ENCODE measurements at regions not wholly inside any gene's neighbourhood (a gene's known extent, or its start where the extent isn't known, plus 50 kb on each side); places are given as distances from the start of the nearest gene placed in this dataset.

- no peak overlapping the region for H3K4me3 ChIP-seq (ENCODE audit: low read depth, low read length)
- TF ChIP-seq, protein P1, sequence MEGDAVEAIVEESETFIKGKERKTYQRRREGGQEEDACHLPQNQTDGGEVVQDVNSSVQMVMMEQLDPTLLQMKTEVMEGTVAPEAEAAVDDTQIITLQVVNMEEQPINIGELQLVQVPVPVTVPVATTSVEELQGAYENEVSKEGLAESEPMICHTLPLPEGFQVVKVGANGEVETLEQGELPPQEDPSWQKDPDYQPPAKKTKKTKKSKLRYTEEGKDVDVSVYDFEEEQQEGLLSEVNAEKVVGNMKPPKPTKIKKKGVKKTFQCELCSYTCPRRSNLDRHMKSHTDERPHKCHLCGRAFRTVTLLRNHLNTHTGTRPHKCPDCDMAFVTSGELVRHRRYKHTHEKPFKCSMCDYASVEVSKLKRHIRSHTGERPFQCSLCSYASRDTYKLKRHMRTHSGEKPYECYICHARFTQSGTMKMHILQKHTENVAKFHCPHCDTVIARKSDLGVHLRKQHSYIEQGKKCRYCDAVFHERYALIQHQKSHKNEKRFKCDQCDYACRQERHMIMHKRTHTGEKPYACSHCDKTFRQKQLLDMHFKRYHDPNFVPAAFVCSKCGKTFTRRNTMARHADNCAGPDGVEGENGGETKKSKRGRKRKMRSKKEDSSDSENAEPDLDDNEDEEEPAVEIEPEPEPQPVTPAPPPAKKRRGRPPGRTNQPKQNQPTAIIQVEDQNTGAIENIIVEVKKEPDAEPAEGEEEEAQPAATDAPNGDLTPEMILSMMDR (IDR thresholded peaks at IDR 0.05; ENCODE audit: borderline replicate concordance, insufficient read depth, low read depth, low read length), result no peak
These were observed 74.3 kb upstream of the IGFBP5 start for GRCh38 chr2:216769626-216770025.

GRCh38 chr2:216768908-216769411, 73.6 kb upstream of the IGFBP5 start:
- no peak overlapping the region for H3K4me3 ChIP-seq (ENCODE audit: low read depth, low read length)
- TF ChIP-seq, protein P1 (IDR thresholded peaks at IDR 0.05; ENCODE audit: borderline replicate concordance, insufficient read depth, low read depth, low read length), result no peak

DNA sequence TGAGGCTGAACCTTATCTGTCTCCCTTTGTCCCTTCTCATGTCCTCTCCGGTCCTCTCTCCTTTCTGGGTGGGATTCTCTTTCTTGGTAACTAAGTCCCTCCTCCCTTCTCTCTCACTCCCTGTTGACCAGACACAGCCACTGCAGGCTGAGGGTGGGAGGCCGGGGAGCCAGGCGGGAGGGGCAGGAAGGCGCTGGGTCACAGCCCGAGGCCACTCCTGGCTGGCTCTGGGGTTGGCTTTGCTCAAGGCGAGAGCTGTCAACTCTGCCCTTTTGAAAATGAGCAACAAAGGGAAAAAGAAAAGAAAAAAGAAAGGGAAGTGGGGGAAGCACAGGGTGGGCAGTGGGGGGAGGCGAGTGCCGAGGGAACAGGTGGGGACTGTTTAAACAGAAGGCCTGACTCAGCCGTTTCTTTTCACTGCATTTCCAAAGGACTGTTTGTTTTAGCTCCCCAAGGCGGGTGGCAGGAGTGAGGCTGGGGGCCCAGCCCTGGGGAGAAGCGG, 70.5 kb upstream of the IGFBP5 start:
- no peak overlapping the region for H3K4me3 ChIP-seq (ENCODE audit: low read depth, low read length)
- TF ChIP-seq, protein P1 (IDR thresholded peaks at IDR 0.05; ENCODE audit: borderline replicate concordance, insufficient read depth, low read depth, low read length), result no peak

GRCh38 chr2:216763396-216763795, 68.0 kb upstream of the IGFBP5 start:
- no peak overlapping the region for H3K4me3 ChIP-seq (ENCODE audit: low read depth, low read length)
- TF ChIP-seq, protein P1 (IDR thresholded peaks at IDR 0.05; ENCODE audit: borderline replicate concordance, insufficient read depth, low read depth, low read length), result no peak

- no peak overlapping the region for H3K4me3 ChIP-seq (ENCODE audit: low read depth, low read length)
- TF ChIP-seq, protein P1 (IDR thresholded peaks at IDR 0.05; ENCODE audit: borderline replicate concordance, insufficient read depth, low read depth, low read length), result no peak
These were observed 66.5 kb upstream of the IGFBP5 start for GRCh38 chr2:216761809-216762208.

GRCh38 chr2:216761133-216761532, 65.8 kb upstream of the IGFBP5 start:
- TF ChIP-seq, protein P1 (IDR thresholded peaks at IDR 0.05; ENCODE audit: borderline replicate concordance, insufficient read depth, low read depth, low read length), result no peak
- H3K4me3 ChIP-seq (ENCODE audit: low read depth, low read length), result no peak overlapping the region
